ENCODE measurements at regions not wholly inside any gene's neighbourhood (a gene's known extent, or its start where the extent isn't known, plus 50 kb on each side); places are given as distances from the start of the nearest gene placed in this dataset.
"Not testable (repeated sequence)": the region's sequence is repeated elsewhere in the genome, so short reads cannot be mapped to it uniquely, and the experiment has no call there.

DNA sequence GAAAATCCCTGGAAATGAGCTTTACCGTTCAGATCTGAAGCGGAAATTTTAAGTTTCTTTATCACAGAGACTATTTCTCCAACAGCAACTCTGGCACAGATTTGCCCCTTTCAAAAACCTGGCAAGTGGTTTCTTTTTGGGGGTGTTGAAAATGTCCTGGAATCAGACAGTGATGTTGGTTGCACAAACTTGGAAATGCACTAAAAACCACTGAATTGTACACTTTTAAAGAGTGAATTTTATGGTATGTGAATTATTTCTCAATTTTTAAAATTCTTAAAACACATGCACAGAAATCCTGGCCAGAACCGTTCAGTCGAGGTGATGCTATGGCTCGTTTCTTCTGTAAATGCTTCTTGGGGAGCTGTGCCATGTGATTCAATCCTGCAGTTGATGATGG lies 121.2 kb upstream of the RBPJ start:
- Histone ChIP-seq H3K4me3 (ENCODE audit: low read depth in 1 of 2, low read length in 2 of 2) (no peak overlapping the region), H3K9ac (ENCODE audit: low read depth in 1 of 2, low read length in 2 of 2) (no peak overlapping the region), H3K36me3 (ENCODE audit: control insufficient read depth in 1 of 2, insufficient read depth in 2 of 2, low read length in 2 of 2) (no peaks in the 10 kb centered on the region), H3K27ac (ENCODE audit: low read depth, low read length) (no peak overlapping the region), H3K27me3 (ENCODE audit: control insufficient read depth in 1 of 2, insufficient read depth in 2 of 2, low read length in 2 of 2) (no peaks in the 10 kb centered on the region), H3K4me1 (ENCODE audit: control insufficient read depth in 1 of 2, insufficient read depth in 2 of 2, low read length in 2 of 2) (peaks cover 0 to 7% of the 10 kb centered on the region in 2 donors), H3K9me3 (ENCODE audit: control insufficient read depth in 1 of 2, low read length in 2 of 2) (no peaks in the 10 kb centered on the region)

DNA sequence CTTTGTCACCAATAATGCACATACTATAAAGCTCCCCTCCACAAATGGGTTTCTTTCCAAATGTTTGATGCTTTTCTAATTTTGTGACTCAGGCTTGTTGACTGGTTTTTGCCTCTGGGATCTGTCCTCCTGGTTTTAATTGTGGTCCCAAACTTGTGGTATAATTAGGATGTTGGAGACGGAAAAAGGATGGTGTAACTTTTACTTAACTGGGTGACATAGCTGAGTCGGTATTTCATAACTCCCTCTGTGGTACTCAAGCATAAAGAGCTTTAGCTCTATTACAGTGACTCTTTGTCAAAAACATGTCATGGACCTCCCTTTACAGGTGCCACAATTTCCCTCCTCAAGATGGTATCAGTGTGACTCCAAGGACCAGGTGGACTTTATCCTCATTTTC lies 119.7 kb upstream of the RBPJ start:
- H3K27ac ChIP-seq (ENCODE audit: low read depth, low read length): no peak overlapping the region
- no peaks in the 10 kb centered on the region for H3K36me3 ChIP-seq (ENCODE audit: control insufficient read depth in 1 of 2, insufficient read depth in 2 of 2, low read length in 2 of 2)
- H3K9me3 ChIP-seq (ENCODE audit: control insufficient read depth in 1 of 2, low read length in 2 of 2): no peaks in the 10 kb centered on the region
- no peaks in the 10 kb centered on the region for H3K27me3 ChIP-seq (ENCODE audit: control insufficient read depth in 1 of 2, insufficient read depth in 2 of 2, low read length in 2 of 2)
- H3K4me3 ChIP-seq (ENCODE audit: low read depth in 1 of 2, low read length in 2 of 2): no peak overlapping the region
- no peak overlapping the region for H3K9ac ChIP-seq (ENCODE audit: low read depth in 1 of 2, low read length in 2 of 2)
- peaks cover 0 to 7% of the 10 kb centered on the region in 2 donors for H3K4me1 ChIP-seq (ENCODE audit: control insufficient read depth in 1 of 2, insufficient read depth in 2 of 2, low read length in 2 of 2)

DNA sequence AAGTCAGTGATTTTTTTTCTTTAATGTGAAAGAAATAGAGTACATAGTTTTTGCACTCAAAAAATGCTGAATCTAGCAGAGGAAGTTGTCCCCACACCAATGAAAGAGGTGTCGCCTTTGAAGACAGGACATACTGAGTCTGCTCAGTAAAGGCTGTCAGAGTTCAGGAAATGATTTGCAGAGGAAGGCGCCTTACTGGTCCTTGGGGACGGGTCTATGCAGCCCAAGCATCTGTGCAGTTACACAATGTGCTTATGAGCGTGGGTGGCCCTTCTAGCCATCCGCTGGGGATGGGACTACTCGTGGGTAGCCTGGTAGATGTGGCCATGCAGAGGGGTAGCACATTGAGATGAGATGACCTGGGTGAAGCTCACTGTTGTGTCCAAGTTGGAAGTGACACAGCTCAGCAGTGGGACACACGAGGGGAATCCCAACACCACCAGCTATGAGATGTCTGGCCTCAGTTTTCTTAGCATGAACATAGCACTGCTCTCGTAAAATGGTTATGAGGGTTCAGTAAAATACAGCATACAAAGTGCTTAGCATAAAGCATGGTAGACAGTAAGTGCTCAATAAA lies 116.5 kb upstream of the RBPJ start:
- H3K9me3 ChIP-seq (ENCODE audit: control insufficient read depth in 1 of 2, low read length in 2 of 2): no peaks in the 10 kb centered on the region
- no peak overlapping the region for H3K9ac ChIP-seq (ENCODE audit: low read depth in 1 of 2, low read length in 2 of 2)
- no peak overlapping the region for H3K4me3 ChIP-seq (ENCODE audit: low read depth in 1 of 2, low read length in 2 of 2)
- H3K4me1 ChIP-seq (ENCODE audit: control insufficient read depth in 1 of 2, insufficient read depth in 2 of 2, low read length in 2 of 2): no peaks in the 10 kb centered on the region
- no peak overlapping the region for H3K27ac ChIP-seq (ENCODE audit: low read depth, low read length)
- no peaks in the 10 kb centered on the region for H3K27me3 ChIP-seq (ENCODE audit: control insufficient read depth in 1 of 2, insufficient read depth in 2 of 2, low read length in 2 of 2)
- H3K36me3 ChIP-seq (ENCODE audit: control insufficient read depth in 1 of 2, insufficient read depth in 2 of 2, low read length in 2 of 2): no peaks in the 10 kb centered on the region

DNA sequence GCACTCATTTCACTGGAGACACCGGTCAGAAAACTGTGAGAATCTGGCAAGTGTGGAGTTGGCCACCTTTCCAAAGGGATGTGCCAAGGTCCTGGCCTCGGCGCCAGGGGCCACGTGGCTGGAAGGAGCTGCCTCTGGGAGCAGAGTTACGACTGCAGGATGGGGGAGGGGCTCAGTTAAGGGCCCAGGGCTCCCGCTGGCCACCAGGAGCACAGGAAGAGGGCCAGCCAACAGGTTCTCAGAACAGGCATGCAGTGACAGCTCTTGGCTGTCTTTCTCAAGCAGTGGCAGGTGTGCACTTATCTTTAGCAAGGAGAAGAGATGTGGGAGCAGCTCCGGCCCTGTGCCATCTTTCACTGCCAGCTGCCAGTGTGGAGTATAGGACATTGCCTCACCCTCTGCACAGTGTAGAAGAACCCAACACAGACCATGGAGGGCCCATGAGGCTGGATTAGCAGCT lies 115.9 kb upstream of the RBPJ start:
- Histone ChIP-seq H3K27ac (ENCODE audit: low read depth, low read length) (no peak overlapping the region), H3K9ac (ENCODE audit: low read depth in 1 of 2, low read length in 2 of 2) (no peak overlapping the region), H3K4me3 (ENCODE audit: low read depth in 1 of 2, low read length in 2 of 2) (no peak overlapping the region), H3K4me1 (ENCODE audit: control insufficient read depth in 1 of 2, insufficient read depth in 2 of 2, low read length in 2 of 2) (no peaks in the 10 kb centered on the region), H3K36me3 (ENCODE audit: control insufficient read depth in 1 of 2, insufficient read depth in 2 of 2, low read length in 2 of 2) (no peaks in the 10 kb centered on the region), H3K27me3 (ENCODE audit: control insufficient read depth in 1 of 2, insufficient read depth in 2 of 2, low read length in 2 of 2) (no peaks in the 10 kb centered on the region), H3K9me3 (ENCODE audit: control insufficient read depth in 1 of 2, low read length in 2 of 2) (no peaks in the 10 kb centered on the region)

DNA sequence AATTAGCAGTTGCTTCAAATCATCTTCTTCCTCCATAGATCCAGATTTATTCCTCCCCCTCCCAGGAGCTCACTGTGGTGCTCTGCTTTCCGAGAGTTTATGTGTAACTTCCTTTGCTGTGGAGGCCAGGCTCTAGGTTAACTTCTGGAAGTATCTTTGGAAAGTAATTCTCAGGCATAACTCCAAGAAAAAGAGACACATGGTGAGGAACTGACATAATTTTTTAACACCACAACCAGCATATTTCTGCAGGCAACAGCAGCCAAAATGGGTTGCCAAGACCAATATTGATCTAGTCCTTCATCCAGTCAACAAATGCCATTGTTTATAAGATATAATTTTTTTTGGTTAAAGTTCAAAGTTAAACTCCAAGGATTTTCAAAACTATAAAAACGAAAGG lies 114.5 kb upstream of the RBPJ start:
- Histone ChIP-seq H3K9ac (ENCODE audit: low read depth in 1 of 2, low read length in 2 of 2) (no peak overlapping the region), H3K4me1 (ENCODE audit: control insufficient read depth in 1 of 2, insufficient read depth in 2 of 2, low read length in 2 of 2) (no peaks in the 10 kb centered on the region), H3K27ac (ENCODE audit: low read depth, low read length) (no peak overlapping the region), H3K27me3 (ENCODE audit: control insufficient read depth in 1 of 2, insufficient read depth in 2 of 2, low read length in 2 of 2) (no peaks in the 10 kb centered on the region), H3K4me3 (ENCODE audit: low read depth in 1 of 2, low read length in 2 of 2) (no peak overlapping the region), H3K9me3 (ENCODE audit: control insufficient read depth in 1 of 2, low read length in 2 of 2) (no peaks in the 10 kb centered on the region), H3K36me3 (ENCODE audit: control insufficient read depth in 1 of 2, insufficient read depth in 2 of 2, low read length in 2 of 2) (no peaks in the 10 kb centered on the region)

DNA sequence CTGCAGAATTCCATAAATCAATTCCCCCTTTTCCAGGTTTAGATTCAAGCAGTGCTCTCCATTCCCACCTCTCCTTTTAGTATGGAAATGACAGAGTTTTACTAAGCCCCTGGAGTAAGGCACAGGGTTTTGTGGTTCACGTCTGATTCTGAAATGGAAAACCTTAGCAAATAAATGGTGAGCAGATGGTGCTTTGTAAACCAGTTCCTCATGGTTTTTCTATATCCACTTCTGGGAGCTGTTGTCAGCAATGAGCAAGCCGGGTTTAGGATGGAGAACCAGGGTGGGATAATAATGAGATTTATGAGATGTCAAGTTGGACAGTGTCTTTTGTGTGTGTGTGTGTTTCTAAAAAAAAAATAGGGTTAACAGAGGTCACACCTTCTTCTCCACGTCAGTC lies 113.8 kb upstream of the RBPJ start:
- no peak overlapping the region for H3K9ac ChIP-seq (ENCODE audit: low read depth in 1 of 2, low read length in 2 of 2)
- H3K27me3 ChIP-seq (ENCODE audit: control insufficient read depth in 1 of 2, insufficient read depth in 2 of 2, low read length in 2 of 2): no peaks in the 10 kb centered on the region
- no peak overlapping the region for H3K27ac ChIP-seq (ENCODE audit: low read depth, low read length)
- no peaks in the 10 kb centered on the region for H3K36me3 ChIP-seq (ENCODE audit: control insufficient read depth in 1 of 2, insufficient read depth in 2 of 2, low read length in 2 of 2)
- no peaks in the 10 kb centered on the region for H3K9me3 ChIP-seq (ENCODE audit: control insufficient read depth in 1 of 2, low read length in 2 of 2)
- H3K4me3 ChIP-seq (ENCODE audit: low read depth in 1 of 2, low read length in 2 of 2): no peak overlapping the region
- H3K4me1 ChIP-seq (ENCODE audit: control insufficient read depth in 1 of 2, insufficient read depth in 2 of 2, low read length in 2 of 2): no peaks in the 10 kb centered on the region

DNA sequence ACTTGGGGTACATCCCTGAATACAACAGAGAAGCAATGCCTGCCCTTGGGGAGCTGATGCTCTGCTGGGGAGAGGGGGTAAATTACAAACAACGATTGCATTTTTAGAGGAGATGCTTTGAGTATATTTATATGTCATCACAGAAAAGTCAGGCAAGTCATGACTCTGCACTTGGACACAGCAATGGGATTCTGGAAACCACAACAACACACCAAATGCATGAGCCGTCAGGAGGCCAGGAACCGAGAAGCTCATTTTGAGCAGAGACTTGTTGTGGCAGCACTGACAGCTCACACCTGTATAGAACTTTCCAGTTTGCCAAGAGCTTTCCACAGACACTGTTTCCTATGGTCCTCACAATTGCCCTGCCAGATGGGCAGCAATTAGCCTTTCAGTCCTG lies 113.2 kb upstream of the RBPJ start:
- Histone ChIP-seq H3K9me3 (ENCODE audit: control insufficient read depth in 1 of 2, low read length in 2 of 2) (no peaks in the 10 kb centered on the region), H3K36me3 (ENCODE audit: control insufficient read depth in 1 of 2, insufficient read depth in 2 of 2, low read length in 2 of 2) (no peaks in the 10 kb centered on the region), H3K27me3 (ENCODE audit: control insufficient read depth in 1 of 2, insufficient read depth in 2 of 2, low read length in 2 of 2) (no peaks in the 10 kb centered on the region), H3K4me1 (ENCODE audit: control insufficient read depth in 1 of 2, insufficient read depth in 2 of 2, low read length in 2 of 2) (no peaks in the 10 kb centered on the region), H3K9ac (ENCODE audit: low read depth in 1 of 2, low read length in 2 of 2) (no peak overlapping the region), H3K4me3 (ENCODE audit: low read depth in 1 of 2, low read length in 2 of 2) (no peak overlapping the region), H3K27ac (ENCODE audit: low read depth, low read length) (no peak overlapping the region)

DNA sequence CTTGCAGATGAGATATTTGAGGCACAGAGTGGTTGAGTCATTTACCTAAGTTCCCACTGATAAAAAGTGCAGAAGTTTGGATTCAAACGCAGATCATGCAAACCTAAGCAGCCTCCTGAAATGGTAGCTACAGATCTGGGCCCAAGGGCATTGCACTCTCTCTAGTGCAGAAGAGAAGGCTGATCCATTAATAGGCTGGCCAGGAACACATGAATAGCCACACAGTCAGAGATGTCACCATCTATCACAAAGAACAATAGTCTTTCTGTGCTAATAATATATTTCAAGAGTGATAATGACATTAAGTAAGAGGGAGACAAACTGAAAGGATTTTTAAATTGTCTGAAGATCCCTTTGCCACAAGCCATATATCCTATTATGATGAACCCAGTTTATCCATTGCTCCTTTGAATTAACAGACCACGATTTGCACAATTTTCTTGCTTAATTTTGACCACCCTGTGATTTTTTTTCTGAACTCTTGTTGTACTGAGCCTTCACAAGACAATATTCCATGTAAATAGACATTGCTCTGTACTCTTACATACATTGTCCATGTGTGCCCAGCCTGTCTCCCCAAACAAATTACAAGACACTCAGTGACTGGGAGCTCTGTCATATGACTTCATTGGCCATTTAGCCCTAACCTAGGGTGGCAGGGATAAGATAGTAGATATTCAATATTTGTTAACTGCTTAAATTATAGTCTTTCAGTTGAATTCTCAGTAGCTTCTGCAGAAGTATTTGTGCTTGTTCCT lies 112.4 kb upstream of the RBPJ start:
- no peak overlapping the region for H3K4me3 ChIP-seq (ENCODE audit: low read depth in 1 of 2, low read length in 2 of 2)
- H3K9me3 ChIP-seq (ENCODE audit: control insufficient read depth in 1 of 2, low read length in 2 of 2): no peaks in the 10 kb centered on the region
- H3K36me3 ChIP-seq (ENCODE audit: control insufficient read depth in 1 of 2, insufficient read depth in 2 of 2, low read length in 2 of 2): no peaks in the 10 kb centered on the region
- H3K4me1 ChIP-seq (ENCODE audit: control insufficient read depth in 1 of 2, insufficient read depth in 2 of 2, low read length in 2 of 2): no peaks in the 10 kb centered on the region
- H3K27ac ChIP-seq (ENCODE audit: low read depth, low read length): no peak overlapping the region
- no peaks in the 10 kb centered on the region for H3K27me3 ChIP-seq (ENCODE audit: control insufficient read depth in 1 of 2, insufficient read depth in 2 of 2, low read length in 2 of 2)
- H3K9ac ChIP-seq (ENCODE audit: low read depth in 1 of 2, low read length in 2 of 2): no peak overlapping the region

DNA sequence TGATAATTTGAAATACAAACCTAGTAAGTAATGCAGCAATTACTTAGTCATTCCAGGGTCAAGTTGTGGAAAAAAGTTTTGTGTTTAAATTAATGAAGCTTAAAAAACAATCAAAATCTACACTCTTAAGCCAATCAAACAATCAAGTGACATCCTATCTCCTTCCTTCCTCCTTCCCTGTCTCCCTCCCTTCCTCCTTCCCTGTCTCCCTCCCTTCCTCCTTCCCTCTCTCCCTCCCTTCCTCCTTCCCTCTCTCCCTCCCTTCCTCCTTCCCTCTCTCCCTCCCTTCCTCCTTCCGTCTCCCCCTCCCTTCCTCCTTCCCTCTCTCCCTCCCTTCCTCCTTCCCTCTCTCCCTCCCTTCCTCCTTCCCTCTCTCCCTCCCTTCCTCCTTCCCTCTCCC lies 111.4 kb upstream of the RBPJ start:
- H3K27ac ChIP-seq (ENCODE audit: low read depth, low read length); H3K9me3 ChIP-seq (ENCODE audit: control insufficient read depth in 1 of 2, low read length in 2 of 2); H3K4me3 ChIP-seq (ENCODE audit: low read depth in 1 of 2, low read length in 2 of 2); H3K4me1 ChIP-seq (ENCODE audit: control insufficient read depth in 1 of 2, insufficient read depth in 2 of 2, low read length in 2 of 2); H3K36me3 ChIP-seq (ENCODE audit: control insufficient read depth in 1 of 2, insufficient read depth in 2 of 2, low read length in 2 of 2); H3K9ac ChIP-seq (ENCODE audit: low read depth in 1 of 2, low read length in 2 of 2); H3K27me3 ChIP-seq (ENCODE audit: control insufficient read depth in 1 of 2, insufficient read depth in 2 of 2, low read length in 2 of 2): not testable (repeated sequence)

DNA sequence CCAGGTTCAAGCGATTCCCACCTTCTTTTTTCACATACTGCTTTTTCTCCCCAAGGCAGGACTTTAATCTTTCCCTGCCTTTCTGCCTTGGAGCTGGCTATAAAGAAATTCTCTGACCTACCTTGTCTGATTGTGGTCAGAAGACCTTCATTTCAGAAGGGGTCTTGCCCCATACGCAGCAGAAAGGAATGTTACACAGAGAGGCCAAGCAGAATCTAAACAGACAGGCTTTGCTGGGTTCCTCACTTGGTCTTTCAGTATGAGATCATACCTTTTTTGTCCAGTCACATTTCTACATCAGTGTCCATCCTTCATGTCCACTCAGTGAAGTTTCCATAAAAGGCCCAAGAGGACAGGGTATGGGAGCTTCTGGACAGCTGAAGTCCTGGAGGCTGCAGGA lies 108.3 kb upstream of the RBPJ start:
- Histone ChIP-seq H3K27ac (ENCODE audit: low read depth, low read length) (no peak overlapping the region), H3K4me1 (ENCODE audit: control insufficient read depth in 1 of 2, insufficient read depth in 2 of 2, low read length in 2 of 2) (no peaks in the 10 kb centered on the region), H3K9ac (ENCODE audit: low read depth in 1 of 2, low read length in 2 of 2) (no peak overlapping the region), H3K36me3 (ENCODE audit: control insufficient read depth in 1 of 2, insufficient read depth in 2 of 2, low read length in 2 of 2) (no peaks in the 10 kb centered on the region), H3K27me3 (ENCODE audit: control insufficient read depth in 1 of 2, insufficient read depth in 2 of 2, low read length in 2 of 2) (no peaks in the 10 kb centered on the region), H3K4me3 (ENCODE audit: low read depth in 1 of 2, low read length in 2 of 2) (no peak overlapping the region), H3K9me3 (ENCODE audit: control insufficient read depth in 1 of 2, low read length in 2 of 2) (no peaks in the 10 kb centered on the region)
